HepG2 (cell line): ENCODE measurements at regions not wholly inside any gene's neighbourhood (a gene's known extent, or its start where the extent isn't known, plus 50 kb on each side); places are given as distances from the start of the nearest gene placed in this dataset.

Experiments
- AGO2 ChIP-seq: fragments of 200-400 bp; formaldehyde crosslinking; optimal IDR thresholded peaks from 2 replicates; pipeline ENCODE3; 2017; ENCODE audit warnings: mild to moderate bottlenecking, low read depth, low read length, moderate library complexity
- AHR ChIP-seq: IDR thresholded peaks from 2 replicates; pipeline ENCODE4 v1.6.1; 2018; ENCODE audit warnings: missing genetic modification reagents, missing compliant biosample characterization
- DMAP1 ChIP-seq: IDR thresholded peaks from 2 replicates; pipeline ENCODE4 v1.6.1; 2016
- JDP2 ChIP-seq: sonication (generic); formaldehyde crosslinking; IDR thresholded peaks from 2 replicates; pipeline ENCODE4 v1.8.1; 2022; ENCODE audit warnings: missing genetic modification reagents, borderline replicate concordance
- JUN ChIP-seq: sonication (generic); formaldehyde crosslinking; IDR thresholded peaks from 2 replicates; pipeline ENCODE4 v1.4.0; 2020; ENCODE audit warnings: mild to moderate bottlenecking, missing genetic modification reagents
- KIAA2018 ChIP-seq: sonication (generic); formaldehyde crosslinking; IDR thresholded peaks from 2 replicates; pipeline ENCODE4 v1.5.0; 2020; ENCODE audit warnings: mild to moderate bottlenecking, missing genetic modification reagents, borderline replicate concordance
- POGZ ChIP-seq: sonication (generic); formaldehyde crosslinking; IDR thresholded peaks from 2 replicates; pipeline ENCODE4 v1.4.0; 2020; ENCODE audit warnings: mild to moderate bottlenecking, missing genetic modification reagents
- RBM39 ChIP-seq: fragments of 200-400 bp; formaldehyde crosslinking; IDR thresholded peaks from one replicate; pipeline ENCODE4 v1.6.1; 2018; ENCODE audit warnings: antibody characterized with exemption, mild to moderate bottlenecking, low read depth, low read length; ENCODE audit not compliant: poor library complexity, severe bottlenecking
- REL ChIP-seq: sonication (generic); formaldehyde crosslinking; conservative IDR thresholded peaks from 2 replicates; pipeline ENCODE4 v1.8.0; 2022; ENCODE audit warnings: mild to moderate bottlenecking, missing genetic modification reagents, moderate library complexity
- RFX3 ChIP-seq: IDR thresholded peaks from 2 replicates; pipeline ENCODE4 v1.6.1; 2016; ENCODE audit warnings: missing biosample characterization, missing genetic modification reagents
- SAFB2 ChIP-seq: sonication (generic); formaldehyde crosslinking; IDR thresholded peaks from 2 replicates; pipeline ENCODE4 v1.5.1; 2020; ENCODE audit warnings: missing genetic modification reagents, low read depth, mild to moderate bottlenecking, borderline replicate concordance
- TAF1 ChIP-seq: sonication (generic); formaldehyde crosslinking; IDR thresholded peaks from 2 replicates; pipeline ENCODE4 v1.4.0; 2020; ENCODE audit warnings: missing genetic modification reagents
- TBP ChIP-seq: sonication (generic); formaldehyde crosslinking; IDR thresholded peaks from 2 replicates; pipeline ENCODE4 v1.5.0; 2020; ENCODE audit warnings: missing genetic modification reagents
- TCF7L2 ChIP-seq: IDR thresholded peaks from 2 replicates; pipeline ENCODE4 v1.6.1; 2011; ENCODE audit warnings: mild to moderate bottlenecking, low read depth, low read length, moderate library complexity
- ZNF136 ChIP-seq: sonication (generic); formaldehyde crosslinking; IDR thresholded peaks from 2 replicates; pipeline ENCODE4 v1.8.1; 2022; ENCODE audit warnings: low read depth, mild to moderate bottlenecking, moderate library complexity, missing genetic modification reagents
- ZNF430 ChIP-seq: sonication (generic); formaldehyde crosslinking; IDR thresholded peaks from 2 replicates; pipeline ENCODE4 v1.9.0; 2021; ENCODE audit warnings: mild to moderate bottlenecking, missing genetic modification reagents
- ZNF550 ChIP-seq: sonication (generic); formaldehyde crosslinking; IDR thresholded peaks from 2 replicates; pipeline ENCODE4 v1.4.0; 2020; ENCODE audit warnings: mild to moderate bottlenecking, missing genetic modification reagents, borderline replicate concordance
- ZNF790 ChIP-seq: sonication (generic); formaldehyde crosslinking; IDR thresholded peaks from 2 replicates; pipeline ENCODE4 v1.8.0; 2022; ENCODE audit warnings: missing genetic modification reagents, mild to moderate bottlenecking, borderline replicate concordance
- TF ChIP-seq, protein P1 (sequence below): sonication (generic); formaldehyde crosslinking; IDR thresholded peaks from 2 replicates; pipeline ENCODE4 v1.8.1; 2023; ENCODE audit warnings: mild to moderate bottlenecking, inconsistent platforms, moderate library complexity, missing genetic modification reagents, borderline replicate concordance

GRCh38 chr17:72399608-72400487 is 279.0 kb downstream of the SOX9 start (continued):
- TF ChIP-seq ZNF790 = no peak
- peak; percentile 69 for TF ChIP-seq JUN (CRISPR knock-in tag)
- peak; percentile 80; the same call in 1 of the 2 replicates for TF ChIP-seq REL (CRISPR knock-in tag)
- TF ChIP-seq AHR = peak; percentile 90
- TF ChIP-seq TCF7L2 = peak; percentile 96
- TF ChIP-seq RBM39 = no peak
- peak; percentile 83 for TF ChIP-seq DMAP1 (CRISPR knock-in tag)
- TF ChIP-seq KIAA2018 (CRISPR knock-in tag) = no peak
- TF ChIP-seq TBP (CRISPR knock-in tag) = no peak
- TF ChIP-seq, protein P1, sequence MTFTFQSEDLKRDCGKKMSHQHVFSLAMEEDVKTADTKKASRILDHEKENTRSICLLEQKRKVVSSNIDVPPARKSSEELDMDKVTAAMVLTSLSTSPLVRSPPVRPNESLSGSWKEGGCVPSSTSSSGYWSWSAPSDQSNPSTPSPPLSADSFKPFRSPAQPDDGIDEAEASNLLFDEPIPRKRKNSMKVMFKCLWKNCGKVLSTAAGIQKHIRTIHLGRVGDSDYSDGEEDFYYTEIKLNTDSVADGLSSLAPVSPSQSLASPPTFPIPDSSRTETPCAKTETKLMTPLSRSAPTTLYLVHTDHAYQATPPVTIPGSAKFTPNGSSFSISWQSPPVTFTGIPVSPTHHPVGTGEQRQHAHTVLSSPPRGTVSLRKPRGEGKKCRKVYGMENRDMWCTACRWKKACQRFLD = no peak
- TF ChIP-seq POGZ = peak; percentile 61; the same call in 1 of the 2 replicates
- no peak for TF ChIP-seq AGO2
- peak; percentile 87 for TF ChIP-seq ZNF430 (CRISPR knock-in tag)
- TF ChIP-seq JDP2 = peak; percentile 92; the same call in 1 of the 2 replicates
- TF ChIP-seq ZNF550 (CRISPR knock-in tag) = no peak
- TF ChIP-seq SAFB2 (CRISPR knock-in tag) = no peak
- TF ChIP-seq RFX3 (CRISPR knock-in tag) = 0 out of 2 replicates have a peak, but pooled peaks have one; percentile 58
- no peak; the same call in 1 of the 2 replicates for TF ChIP-seq TAF1 (CRISPR knock-in tag)
- peak; percentile 67; the same call in 1 of the 2 replicates for TF ChIP-seq ZNF136 (CRISPR knock-in tag)
